ENCODE measurements at regions not wholly inside any gene's neighbourhood (a gene's known extent, or its start where the extent isn't known, plus 50 kb on each side); places are given as distances from the start of the nearest gene placed in this dataset.

DNA sequence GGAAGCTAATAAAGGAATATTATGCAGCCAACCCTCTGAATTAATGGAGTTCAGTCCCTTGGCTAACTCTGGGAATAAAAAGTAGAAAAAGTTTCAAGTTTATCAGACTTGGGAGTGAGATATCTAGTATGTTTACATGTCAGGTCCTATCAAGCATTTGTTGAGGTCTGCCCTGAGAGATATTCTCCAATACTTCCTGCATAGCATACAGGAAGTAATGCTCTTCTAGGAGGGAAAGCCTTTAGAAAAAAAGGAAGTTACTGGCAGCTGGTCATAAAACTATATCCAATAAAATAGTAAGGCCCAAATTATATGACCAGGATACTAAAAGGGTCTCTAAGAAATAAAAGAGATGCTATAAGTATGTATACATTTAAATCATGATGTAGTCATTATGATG is 594.1 kb upstream of the FTMT start:
- Histone ChIP-seq H3K9ac (no peak overlapping the region), H3K9me3 (no peaks in the 10 kb centered on the region; the same call in 1 of the 2 replicates), H2AFZ (ENCODE audit: low read depth) (peak overlapping the region; percentile 43; the same call in 1 of the 2 replicates), H3K27ac (ENCODE audit: low read depth in 2 of 2, low read length in 1 of 2) (no peak overlapping the region), H4K20me1 (ENCODE audit: insufficient read depth) (no peaks in the 10 kb centered on the region), H3F3A (replicated peaks; ENCODE audit: insufficient read depth) (no peaks in the 10 kb centered on the region), H3K4me1 (ENCODE audit: control insufficient read depth in 1 of 2, insufficient read depth in 2 of 2, low read depth in 1 of 2, low read length in 1 of 2) (no peaks in the 10 kb centered on the region; a peak in 1 of 4 replicates), H3K4me3 (ENCODE audit: low read depth in 2 of 2, low read length in 1 of 2) (no peak overlapping the region), H3K27me3 (ENCODE audit: insufficient read depth) (no peaks in the 10 kb centered on the region), H3K9me2 (no peaks in the 10 kb centered on the region), H3K79me2 (ENCODE audit: insufficient read depth) (no peaks in the 10 kb centered on the region), H3K4me2 (no peak overlapping the region), H3K36me3 (replicated peaks in 1 of 2; ENCODE audit: control insufficient read depth in 1 of 2, insufficient read depth in 2 of 2, low read length in 1 of 2) (no peaks in the 10 kb centered on the region)
- TF ChIP-seq FOXJ3 (CRISPR knock-in tag; IDR thresholded peaks at IDR 0.05) (no peak), GABPA (IDR thresholded peaks at IDR 0.05; ENCODE audit: low read depth) (no peak), SMC3 (IDR thresholded peaks at IDR 0.05; ENCODE audit: low read depth, low read length) (no peak), RAD21 (IDR thresholded peaks at IDR 0.05; ENCODE audit: low read length) (no peak), RXRA (IDR thresholded peaks at IDR 0.05; ENCODE audit: borderline replicate concordance, low read depth) (no peak), EP300 (IDR thresholded peaks at IDR 0.05; ENCODE audit: borderline replicate concordance in 1 of 2, low read depth in 1 of 2, low read length in 1 of 2) (no peak), NRF1 (IDR thresholded peaks at IDR 0.05; ENCODE audit: low read depth, low read length) (no peak), TCF12 (IDR thresholded peaks at IDR 0.05) (no peak), FOSL2 (IDR thresholded peaks at IDR 0.05; ENCODE audit: borderline replicate concordance, low read depth) (no peak), USF2 (IDR thresholded peaks at IDR 0.05; ENCODE audit: borderline replicate concordance, low read depth, low read length) (no peak), REST (IDR thresholded peaks at IDR 0.05; ENCODE audit: low read depth, low read length) (no peak), POLR2AphosphoS5 (IDR thresholded peaks at IDR 0.05; ENCODE audit: low read depth, low read length) (no peak), JUND (IDR thresholded peaks at IDR 0.05) (no peak), GATA2 (CRISPR knock-in tag; IDR thresholded peaks at IDR 0.05) (no peak), ELF1 (IDR thresholded peaks at IDR 0.05) (no peak)
- TF ChIP-seq, protein P1, sequence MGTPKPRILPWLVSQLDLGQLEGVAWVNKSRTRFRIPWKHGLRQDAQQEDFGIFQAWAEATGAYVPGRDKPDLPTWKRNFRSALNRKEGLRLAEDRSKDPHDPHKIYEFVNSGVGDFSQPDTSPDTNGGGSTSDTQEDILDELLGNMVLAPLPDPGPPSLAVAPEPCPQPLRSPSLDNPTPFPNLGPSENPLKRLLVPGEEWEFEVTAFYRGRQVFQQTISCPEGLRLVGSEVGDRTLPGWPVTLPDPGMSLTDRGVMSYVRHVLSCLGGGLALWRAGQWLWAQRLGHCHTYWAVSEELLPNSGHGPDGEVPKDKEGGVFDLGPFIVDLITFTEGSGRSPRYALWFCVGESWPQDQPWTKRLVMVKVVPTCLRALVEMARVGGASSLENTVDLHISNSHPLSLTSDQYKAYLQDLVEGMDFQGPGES (IDR thresholded peaks at IDR 0.05; ENCODE audit: low read depth, low read length): no peak
- TF ChIP-seq, protein P2, sequence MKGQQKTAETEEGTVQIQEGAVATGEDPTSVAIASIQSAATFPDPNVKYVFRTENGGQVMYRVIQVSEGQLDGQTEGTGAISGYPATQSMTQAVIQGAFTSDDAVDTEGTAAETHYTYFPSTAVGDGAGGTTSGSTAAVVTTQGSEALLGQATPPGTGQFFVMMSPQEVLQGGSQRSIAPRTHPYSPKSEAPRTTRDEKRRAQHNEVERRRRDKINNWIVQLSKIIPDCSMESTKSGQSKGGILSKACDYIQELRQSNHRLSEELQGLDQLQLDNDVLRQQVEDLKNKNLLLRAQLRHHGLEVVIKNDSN (IDR thresholded peaks at IDR 0.05; ENCODE audit: borderline replicate concordance, low read depth): no peak
- POLR2A ChIA-PET: no interaction called here
- DNase-seq: no peak
- CTCF ChIA-PET: no interaction called here

Measured in SK-N-SH (cell line).